ENCODE measurements at regions not wholly inside any gene's neighbourhood (a gene's known extent, or its start where the extent isn't known, plus 50 kb on each side); places are given as distances from the start of the nearest gene placed in this dataset.

DNA sequence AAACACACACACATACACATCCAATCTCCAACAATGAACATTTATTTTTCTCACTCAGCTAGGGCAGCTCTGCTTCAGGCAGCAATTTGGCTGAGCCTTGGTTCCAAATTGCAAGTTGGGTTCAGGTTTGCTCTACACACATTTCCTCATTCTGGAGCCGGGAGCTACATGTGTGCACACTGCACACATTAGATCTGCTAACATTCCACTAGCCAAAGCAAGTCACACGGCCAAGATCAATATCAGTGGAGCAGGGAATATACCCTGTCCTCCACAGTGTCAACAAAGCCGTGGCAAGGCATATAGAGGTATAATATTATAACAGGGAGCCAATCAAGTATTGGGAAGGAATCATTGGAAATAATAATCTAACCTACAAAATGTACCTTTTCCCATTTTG, 57.5 kb upstream of the PPP1R3C start:
- no peak overlapping the region for H3K27ac Mint-ChIP-seq (ENCODE audit: unreplicated experiment)
- no peak for DNase-seq (ENCODE audit: low spot score)
- H3K9me3 Mint-ChIP-seq (ENCODE audit: low read depth), result no peaks in the 10 kb centered on the region
- H3K4me1 Mint-ChIP-seq (ENCODE audit: low read depth), result peaks cover 27% of the 10 kb centered on the region
- H3K36me3 Mint-ChIP-seq (ENCODE audit: low read depth), result no peaks in the 10 kb centered on the region
- TF ChIP-seq, protein P1, sequence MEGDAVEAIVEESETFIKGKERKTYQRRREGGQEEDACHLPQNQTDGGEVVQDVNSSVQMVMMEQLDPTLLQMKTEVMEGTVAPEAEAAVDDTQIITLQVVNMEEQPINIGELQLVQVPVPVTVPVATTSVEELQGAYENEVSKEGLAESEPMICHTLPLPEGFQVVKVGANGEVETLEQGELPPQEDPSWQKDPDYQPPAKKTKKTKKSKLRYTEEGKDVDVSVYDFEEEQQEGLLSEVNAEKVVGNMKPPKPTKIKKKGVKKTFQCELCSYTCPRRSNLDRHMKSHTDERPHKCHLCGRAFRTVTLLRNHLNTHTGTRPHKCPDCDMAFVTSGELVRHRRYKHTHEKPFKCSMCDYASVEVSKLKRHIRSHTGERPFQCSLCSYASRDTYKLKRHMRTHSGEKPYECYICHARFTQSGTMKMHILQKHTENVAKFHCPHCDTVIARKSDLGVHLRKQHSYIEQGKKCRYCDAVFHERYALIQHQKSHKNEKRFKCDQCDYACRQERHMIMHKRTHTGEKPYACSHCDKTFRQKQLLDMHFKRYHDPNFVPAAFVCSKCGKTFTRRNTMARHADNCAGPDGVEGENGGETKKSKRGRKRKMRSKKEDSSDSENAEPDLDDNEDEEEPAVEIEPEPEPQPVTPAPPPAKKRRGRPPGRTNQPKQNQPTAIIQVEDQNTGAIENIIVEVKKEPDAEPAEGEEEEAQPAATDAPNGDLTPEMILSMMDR (IDR thresholded peaks at IDR 0.05), result no peak
- H3K27me3 Mint-ChIP-seq (ENCODE audit: low read depth), result no peaks in the 10 kb centered on the region
- no peak overlapping the region for H3K4me3 Mint-ChIP-seq (ENCODE audit: unreplicated experiment)

DNA sequence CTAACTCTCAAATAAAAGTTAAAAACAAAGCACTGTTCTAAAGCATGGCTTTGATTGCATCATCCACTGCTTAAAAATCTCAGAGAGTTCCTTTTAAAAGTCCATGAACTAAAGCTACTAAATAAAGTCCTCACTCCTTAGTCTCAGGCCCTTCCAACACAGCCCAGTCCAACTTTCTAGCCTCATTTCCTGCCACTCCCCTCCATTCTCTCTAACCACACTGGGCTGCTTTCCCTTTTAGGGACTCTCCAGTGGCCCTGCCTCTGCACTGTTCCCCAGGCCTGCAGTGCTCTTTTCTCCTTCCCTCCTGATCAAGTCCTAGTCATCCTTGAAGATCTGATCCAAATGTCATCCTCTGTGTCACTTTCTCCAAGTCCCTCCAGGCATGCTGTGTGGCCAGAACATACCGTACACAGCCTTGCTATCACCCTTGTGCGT, 56.9 kb upstream of the PPP1R3C start:
- H3K27me3 Mint-ChIP-seq (ENCODE audit: low read depth), result no peaks in the 10 kb centered on the region

DNA sequence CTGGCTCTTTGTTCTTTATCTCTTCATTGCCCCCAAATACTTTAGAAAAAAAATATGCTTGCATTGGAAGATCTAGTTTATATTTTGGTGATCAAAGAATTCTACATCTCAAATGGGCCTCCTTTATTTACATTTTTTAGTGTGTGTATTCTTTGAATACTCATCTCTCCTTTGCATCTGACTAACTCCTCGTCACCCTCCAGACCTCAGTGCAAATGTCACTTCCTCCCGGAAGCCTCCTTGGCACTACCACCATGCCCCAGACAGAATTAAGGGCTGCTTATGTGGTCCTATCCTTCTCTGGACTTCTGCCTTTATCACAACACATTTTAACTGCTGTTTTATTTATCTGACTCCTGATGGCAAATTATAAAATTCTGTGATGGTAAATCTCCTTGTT, 52.0 kb upstream of the PPP1R3C start:
- TF ChIP-seq, protein P1 (IDR thresholded peaks at IDR 0.05), result no peak
- H3K36me3 Mint-ChIP-seq (ENCODE audit: low read depth), result no peaks in the 10 kb centered on the region
- no peaks in the 10 kb centered on the region for H3K27me3 Mint-ChIP-seq (ENCODE audit: low read depth)
- no peak overlapping the region for H3K27ac Mint-ChIP-seq (ENCODE audit: unreplicated experiment)
- DNase-seq (ENCODE audit: low spot score), result no peak
- H3K4me3 Mint-ChIP-seq (ENCODE audit: unreplicated experiment), result no peak overlapping the region
- peaks cover 28% of the 10 kb centered on the region for H3K4me1 Mint-ChIP-seq (ENCODE audit: low read depth)
- no peaks in the 10 kb centered on the region for H3K9me3 Mint-ChIP-seq (ENCODE audit: low read depth)

More for the DNA sequence above, 56.9 kb upstream of the PPP1R3C start:
- Mint-ChIP-seq H3K4me3 (ENCODE audit: unreplicated experiment) (no peak overlapping the region), H3K4me1 (ENCODE audit: low read depth) (peaks cover 27% of the 10 kb centered on the region), H3K36me3 (ENCODE audit: low read depth) (no peaks in the 10 kb centered on the region), H3K9me3 (ENCODE audit: low read depth) (no peaks in the 10 kb centered on the region), H3K27ac (ENCODE audit: unreplicated experiment) (peak overlapping the region; percentile 94)
- no peak for DNase-seq (ENCODE audit: low spot score)
- TF ChIP-seq, protein P1 (IDR thresholded peaks at IDR 0.05), result no peak

DNA sequence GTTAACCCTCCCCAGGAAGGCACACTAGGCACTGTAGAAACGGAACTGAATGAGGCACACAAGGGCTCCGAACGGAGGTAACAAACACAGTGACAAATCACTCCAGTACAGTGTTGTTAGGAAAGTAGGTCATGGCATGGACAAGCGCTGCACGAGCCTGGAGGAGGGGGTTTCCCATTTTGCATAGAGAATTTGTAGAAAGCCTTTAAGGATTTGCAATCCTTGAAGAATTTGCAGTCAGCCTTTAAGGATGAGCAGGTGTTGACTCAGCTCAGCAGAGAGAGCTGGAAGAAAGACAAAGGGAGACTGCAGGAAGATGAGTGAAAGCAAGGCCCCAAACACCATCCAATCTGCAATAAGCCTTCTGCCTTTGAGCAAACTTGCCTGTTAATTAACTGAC, 51.1 kb upstream of the PPP1R3C start:
- Mint-ChIP-seq H3K36me3 (ENCODE audit: low read depth) (no peaks in the 10 kb centered on the region), H3K27ac (ENCODE audit: unreplicated experiment) (peak overlapping the region; percentile 2), H3K4me3 (ENCODE audit: unreplicated experiment) (no peak overlapping the region), H3K27me3 (ENCODE audit: low read depth) (no peaks in the 10 kb centered on the region), H3K9me3 (ENCODE audit: low read depth) (no peaks in the 10 kb centered on the region), H3K4me1 (ENCODE audit: low read depth) (peaks cover 22% of the 10 kb centered on the region)
- DNase-seq (ENCODE audit: low spot score), result no peak
- TF ChIP-seq, protein P1 (IDR thresholded peaks at IDR 0.05), result no peak

DNA sequence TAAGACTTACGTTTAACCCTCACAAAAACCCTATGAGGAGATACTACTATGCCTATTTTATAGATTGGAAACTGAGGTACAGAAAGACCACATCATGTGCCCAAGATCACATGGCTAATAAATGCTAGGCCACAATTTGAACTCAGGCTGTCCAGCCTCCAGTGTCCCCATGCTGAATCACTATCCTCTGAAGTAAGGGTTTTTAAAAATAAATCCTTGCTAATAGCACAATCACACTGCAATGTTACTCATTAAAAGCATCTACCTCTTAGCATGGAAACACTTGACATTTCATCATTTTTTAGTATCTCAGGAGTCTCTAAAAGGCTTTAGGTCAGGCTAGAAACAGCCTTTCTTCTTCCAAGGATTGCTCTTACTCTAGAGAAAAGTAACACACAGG, 50.0 kb upstream of the PPP1R3C start:
- H3K36me3 Mint-ChIP-seq (ENCODE audit: low read depth), result no peaks in the 10 kb centered on the region
- H3K27ac Mint-ChIP-seq (ENCODE audit: unreplicated experiment), result peak overlapping the region; percentile 60
- DNase-seq (ENCODE audit: low spot score), result no peak
- TF ChIP-seq, protein P1 (IDR thresholded peaks at IDR 0.05), result no peak
- H3K9me3 Mint-ChIP-seq (ENCODE audit: low read depth), result no peaks in the 10 kb centered on the region
- no peaks in the 10 kb centered on the region for H3K27me3 Mint-ChIP-seq (ENCODE audit: low read depth)
- H3K4me3 Mint-ChIP-seq (ENCODE audit: unreplicated experiment), result no peak overlapping the region
- peaks cover 17% of the 10 kb centered on the region for H3K4me1 Mint-ChIP-seq (ENCODE audit: low read depth)
